GM12891 (cell line): ENCODE measurements at regions not wholly inside any gene's neighbourhood (a gene's known extent, or its start where the extent isn't known, plus 50 kb on each side); places are given as distances from the start of the nearest gene placed in this dataset.

Experiments
- PAX5 ChIP-seq: IDR thresholded peaks from 2 replicates; pipeline ENCODE4 v1.6.1; 2011; ENCODE audit warnings: low read length, moderate library complexity, mild to moderate bottlenecking; ENCODE audit not compliant: insufficient read depth, severe bottlenecking
- POLR2A ChIP-seq: IDR thresholded peaks from 2 replicates; pipeline ENCODE4 v1.6.1; 2011; ENCODE audit warnings: low read depth, low read length, control low read depth
- POLR2AphosphoS5 ChIP-seq: IDR thresholded peaks from 2 replicates; pipeline ENCODE4 v1.6.1; 2011; ENCODE audit warnings: low read depth, low read length, control low read depth
- POU2F2 ChIP-seq: IDR thresholded peaks from 2 replicates; pipeline ENCODE4 v1.6.1; 2011; ENCODE audit warnings: low read depth, mild to moderate bottlenecking, control low read depth, low read length, moderate library complexity
- SPI1 ChIP-seq: IDR thresholded peaks from 2 replicates; pipeline ENCODE4 v1.6.1; 2011; ENCODE audit warnings: low read depth, low read length, control low read depth
- TAF1 ChIP-seq: IDR thresholded peaks from 2 replicates; pipeline ENCODE4 v1.6.1; 2011; ENCODE audit warnings: low read depth, low read length, control low read depth

- TF ChIP-seq POLR2A (no peak), POU2F2 (no peak), POLR2AphosphoS5 (no peak), TAF1 (no peak), PAX5 (no peak), SPI1 (no peak)
Measured at GRCh38 chr1:96931136-96931535, 209.6 kb downstream of the PTBP2 start.
